ENCODE measurements at regions not wholly inside any gene's neighbourhood (a gene's known extent, or its start where the extent isn't known, plus 50 kb on each side); places are given as distances from the start of the nearest gene placed in this dataset.
"Not testable (repeated sequence)": the region's sequence is repeated elsewhere in the genome, so short reads cannot be mapped to it uniquely, and the experiment has no call there.

GRCh38 chr3:88703501-88704059 lies 403.8 kb upstream of the EPHA3 start:
- Mint-ChIP-seq H3K36me3 (no peaks in the 10 kb centered on the region), H3K27ac (no peak overlapping the region), H3K4me1 (no peaks in the 10 kb centered on the region), H3K27me3 (no peaks in the 10 kb centered on the region), H3K4me3 (no peak overlapping the region), H3K9me3 (peaks cover 3% of the 10 kb centered on the region)
- ATAC-seq, result no peak

- H3K27me3 Mint-ChIP-seq, result no peaks in the 10 kb centered on the region
- H3K27ac Mint-ChIP-seq, result no peak overlapping the region
Measured at GRCh38 chr3:88704338-88704737, 403.1 kb upstream of the EPHA3 start.

GRCh38 chr3:88707837-88708236 lies 399.6 kb upstream of the EPHA3 start:
- Mint-ChIP-seq H3K27me3 (no peaks in the 10 kb centered on the region), H3K4me1 (no peaks in the 10 kb centered on the region), H3K36me3 (no peaks in the 10 kb centered on the region), H3K27ac (no peak overlapping the region), H3K4me3 (no peak overlapping the region), H3K9me3 (peaks cover 2% of the 10 kb centered on the region)
- no peak for ATAC-seq

More at GRCh38 chr3:88704338-88704737, 403.1 kb upstream of the EPHA3 start:
- no peak for ATAC-seq
- no peaks in the 10 kb centered on the region for H3K4me1 Mint-ChIP-seq
- H3K4me3 Mint-ChIP-seq, result no peak overlapping the region
- H3K9me3 Mint-ChIP-seq, result peaks cover 3% of the 10 kb centered on the region
- no peaks in the 10 kb centered on the region for H3K36me3 Mint-ChIP-seq

DNA sequence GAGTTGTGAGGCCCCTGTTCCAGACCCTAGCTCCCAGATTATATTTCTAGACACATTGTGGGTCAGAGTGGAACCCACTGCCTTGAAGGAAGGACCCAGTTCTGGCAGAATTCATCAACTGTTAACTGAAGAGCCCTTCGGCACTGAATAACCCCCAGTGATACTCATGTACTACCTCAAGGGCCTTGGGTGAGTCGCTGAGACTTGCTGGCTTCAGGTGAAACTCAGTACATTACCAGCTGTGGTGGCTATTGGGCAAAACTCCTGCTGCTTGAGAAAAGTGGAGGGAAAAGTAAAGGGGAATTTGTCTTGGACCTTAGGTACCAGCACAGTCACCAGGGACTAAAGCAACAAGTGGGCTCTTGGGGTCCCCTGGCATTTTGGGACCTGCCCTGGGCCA lies 394.9 kb upstream of the EPHA3 start:
- ATAC-seq, result no peak
- no peaks in the 10 kb centered on the region for H3K9me3 Mint-ChIP-seq
- no peaks in the 10 kb centered on the region for H3K27me3 Mint-ChIP-seq
- H3K4me1 Mint-ChIP-seq, result no peaks in the 10 kb centered on the region
- no peak overlapping the region for H3K27ac Mint-ChIP-seq
- no peaks in the 10 kb centered on the region for H3K36me3 Mint-ChIP-seq
- H3K4me3 Mint-ChIP-seq, result no peak overlapping the region

DNA sequence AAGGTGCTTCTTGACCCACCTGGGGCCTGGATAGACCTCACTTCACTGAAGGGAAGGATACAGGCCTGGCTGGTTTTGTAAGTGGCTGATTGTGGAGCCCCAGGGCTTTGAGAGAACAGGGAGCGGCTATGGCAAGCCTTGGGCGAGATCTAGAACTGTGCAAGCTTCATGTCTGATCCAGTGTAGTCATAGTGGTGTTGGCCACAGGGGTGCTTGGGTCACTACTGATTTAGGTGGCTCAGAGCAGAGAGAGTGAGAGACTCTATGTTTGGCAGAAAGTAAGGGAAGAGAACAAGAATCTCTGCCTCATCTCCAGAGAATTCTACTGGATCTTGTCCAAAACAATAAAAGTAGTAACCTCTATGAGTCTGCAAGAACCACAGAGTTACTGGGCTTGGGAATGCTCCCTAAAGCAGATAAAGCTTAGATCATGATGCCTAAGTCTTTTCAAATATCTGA lies 394.2 kb upstream of the EPHA3 start:
- no peak for ATAC-seq
- no peaks in the 10 kb centered on the region for H3K36me3 Mint-ChIP-seq
- no peaks in the 10 kb centered on the region for H3K27me3 Mint-ChIP-seq
- H3K9me3 Mint-ChIP-seq, result no peaks in the 10 kb centered on the region
- no peak overlapping the region for H3K27ac Mint-ChIP-seq
- H3K4me3 Mint-ChIP-seq, result no peak overlapping the region
- H3K4me1 Mint-ChIP-seq, result no peaks in the 10 kb centered on the region

GRCh38 chr3:88725440-88726165 lies 381.8 kb upstream of the EPHA3 start:
- ATAC-seq, result no peak
- Mint-ChIP-seq H3K27me3 (no peaks in the 10 kb centered on the region), H3K36me3 (no peaks in the 10 kb centered on the region), H3K9me3 (no peaks in the 10 kb centered on the region), H3K4me3 (no peak overlapping the region), H3K27ac (no peak overlapping the region), H3K4me1 (no peaks in the 10 kb centered on the region)

- no peak overlapping the region for H3K4me3 Mint-ChIP-seq
- no peaks in the 10 kb centered on the region for H3K9me3 Mint-ChIP-seq
- no peak overlapping the region for H3K27ac Mint-ChIP-seq
- H3K4me1 Mint-ChIP-seq, result no peaks in the 10 kb centered on the region
- no peaks in the 10 kb centered on the region for H3K36me3 Mint-ChIP-seq
- no peak for ATAC-seq
- no peaks in the 10 kb centered on the region for H3K27me3 Mint-ChIP-seq
Measured at GRCh38 chr3:88732186-88732585, 375.2 kb upstream of the EPHA3 start.

DNA sequence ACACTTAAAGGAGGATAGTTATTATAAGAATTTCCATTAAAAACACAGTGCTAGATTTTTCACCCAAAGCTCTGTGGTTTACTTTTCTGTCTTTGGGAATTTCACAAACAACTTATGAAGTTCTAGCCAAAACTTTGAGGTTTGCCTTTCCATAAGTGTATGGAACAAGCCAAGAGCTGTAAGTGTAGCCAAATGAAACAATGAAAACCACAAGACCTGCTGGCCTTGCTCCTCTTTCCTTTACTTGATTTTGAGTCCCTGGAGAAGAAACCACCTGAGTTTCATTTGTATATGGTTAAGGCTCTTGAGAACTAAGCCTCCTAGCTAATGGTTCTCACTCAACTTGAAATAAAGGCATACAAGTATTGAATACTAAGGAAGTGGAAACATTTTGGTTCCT lies 365.3 kb upstream of the EPHA3 start:
- Mint-ChIP-seq H3K4me1 (no peaks in the 10 kb centered on the region), H3K36me3 (no peaks in the 10 kb centered on the region), H3K27me3 (no peaks in the 10 kb centered on the region), H3K9me3 (no peaks in the 10 kb centered on the region), H3K27ac (no peak overlapping the region), H3K4me3 (no peak overlapping the region)
- ATAC-seq, result no peak

GRCh38 chr3:88742674-88743507 lies 364.5 kb upstream of the EPHA3 start:
- Mint-ChIP-seq H3K27ac (no peak overlapping the region), H3K4me3 (no peak overlapping the region), H3K36me3 (no peaks in the 10 kb centered on the region), H3K9me3 (no peaks in the 10 kb centered on the region), H3K27me3 (no peaks in the 10 kb centered on the region), H3K4me1 (no peaks in the 10 kb centered on the region)
- no peak for ATAC-seq

- no peaks in the 10 kb centered on the region for H3K27me3 Mint-ChIP-seq
- peaks cover 4% of the 10 kb centered on the region for H3K9me3 Mint-ChIP-seq
- no peak for ATAC-seq
- H3K27ac Mint-ChIP-seq, result no peak overlapping the region
- H3K36me3 Mint-ChIP-seq, result no peaks in the 10 kb centered on the region
- no peaks in the 10 kb centered on the region for H3K4me1 Mint-ChIP-seq
- H3K4me3 Mint-ChIP-seq, result no peak overlapping the region
Measured at GRCh38 chr3:88744896-88745295, 362.5 kb upstream of the EPHA3 start.

DNA sequence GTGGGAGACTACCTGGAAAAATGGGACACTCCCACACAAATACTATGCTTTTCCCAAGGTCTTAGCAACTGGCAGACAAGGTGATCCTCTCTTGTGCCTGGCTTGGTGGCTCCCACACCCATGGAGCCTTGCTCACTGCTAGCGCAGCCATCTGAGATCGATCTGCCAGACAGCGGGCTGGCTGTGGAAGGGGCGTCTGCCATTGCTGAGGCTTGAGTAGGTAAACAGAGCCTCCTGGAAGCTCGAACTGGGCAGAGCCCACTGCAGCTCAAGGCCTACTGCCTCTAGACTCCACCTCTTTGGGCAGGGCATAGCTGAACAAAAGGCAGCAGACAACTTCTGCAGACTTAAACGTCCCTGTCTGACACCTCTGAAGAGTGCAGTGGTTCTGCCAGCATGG lies 360.3 kb upstream of the EPHA3 start:
- not testable (repeated sequence) for H3K27ac Mint-ChIP-seq, H3K4me1 Mint-ChIP-seq, H3K27me3 Mint-ChIP-seq, H3K36me3 Mint-ChIP-seq, H3K4me3 Mint-ChIP-seq, H3K9me3 Mint-ChIP-seq, ATAC-seq

- Mint-ChIP-seq H3K36me3 (no peaks in the 10 kb centered on the region), H3K4me3 (no peak overlapping the region), H3K27ac (no peak overlapping the region), H3K27me3 (no peaks in the 10 kb centered on the region), H3K4me1 (no peaks in the 10 kb centered on the region), H3K9me3 (peaks cover 4% of the 10 kb centered on the region)
- ATAC-seq, result no peak
Measured at GRCh38 chr3:88758676-88759075, 348.7 kb upstream of the EPHA3 start.

DNA sequence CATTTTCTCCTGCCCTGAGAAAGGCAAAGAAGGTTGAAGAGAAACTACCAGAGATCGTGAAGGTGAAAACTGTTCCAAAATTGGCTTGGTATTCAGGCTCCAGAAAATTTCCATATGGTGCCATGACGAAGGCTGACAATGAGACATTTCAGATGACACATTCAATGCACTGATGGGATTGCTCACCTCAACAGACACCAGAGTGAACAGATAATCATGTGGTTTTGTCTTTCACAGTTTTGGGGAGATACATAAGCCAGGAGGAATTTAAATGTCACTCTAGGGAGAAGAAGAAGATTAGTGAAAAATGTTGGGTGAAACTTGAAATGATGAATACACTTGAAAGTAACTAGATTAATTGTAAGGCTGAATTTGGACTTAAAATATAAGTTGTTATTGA lies 339.7 kb upstream of the EPHA3 start:
- Mint-ChIP-seq H3K4me3 (no peak overlapping the region), H3K27me3 (peaks cover 14% of the 10 kb centered on the region), H3K4me1 (no peaks in the 10 kb centered on the region), H3K36me3 (no peaks in the 10 kb centered on the region), H3K9me3 (peaks cover 2% of the 10 kb centered on the region), H3K27ac (no peak overlapping the region)
- ATAC-seq, result no peak

DNA sequence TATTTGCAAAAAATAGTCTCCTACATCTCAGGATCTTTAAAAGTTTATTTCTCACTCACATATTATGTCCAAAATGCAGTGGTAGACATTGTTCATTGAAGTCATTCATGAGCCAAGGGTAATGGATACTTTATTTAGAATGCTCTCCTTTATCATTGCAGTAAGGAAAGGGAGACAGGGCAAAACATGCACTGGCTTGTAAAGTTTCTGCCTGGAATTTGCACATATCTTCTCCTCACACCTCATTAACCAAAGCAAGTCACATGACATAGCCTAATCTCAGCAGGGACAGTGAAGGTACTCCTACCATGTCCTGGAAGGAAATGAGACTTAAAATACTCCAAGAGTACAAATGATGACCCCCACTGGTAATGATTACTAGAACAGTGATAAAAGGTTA lies 333.7 kb upstream of the EPHA3 start:
- H3K4me3 Mint-ChIP-seq, result no peak overlapping the region
- H3K9me3 Mint-ChIP-seq, result peaks cover 2% of the 10 kb centered on the region
- no peaks in the 10 kb centered on the region for H3K4me1 Mint-ChIP-seq
- H3K27ac Mint-ChIP-seq, result no peak overlapping the region
- ATAC-seq, result no peak
- peaks cover 14% of the 10 kb centered on the region for H3K27me3 Mint-ChIP-seq
- H3K36me3 Mint-ChIP-seq, result no peaks in the 10 kb centered on the region

DNA sequence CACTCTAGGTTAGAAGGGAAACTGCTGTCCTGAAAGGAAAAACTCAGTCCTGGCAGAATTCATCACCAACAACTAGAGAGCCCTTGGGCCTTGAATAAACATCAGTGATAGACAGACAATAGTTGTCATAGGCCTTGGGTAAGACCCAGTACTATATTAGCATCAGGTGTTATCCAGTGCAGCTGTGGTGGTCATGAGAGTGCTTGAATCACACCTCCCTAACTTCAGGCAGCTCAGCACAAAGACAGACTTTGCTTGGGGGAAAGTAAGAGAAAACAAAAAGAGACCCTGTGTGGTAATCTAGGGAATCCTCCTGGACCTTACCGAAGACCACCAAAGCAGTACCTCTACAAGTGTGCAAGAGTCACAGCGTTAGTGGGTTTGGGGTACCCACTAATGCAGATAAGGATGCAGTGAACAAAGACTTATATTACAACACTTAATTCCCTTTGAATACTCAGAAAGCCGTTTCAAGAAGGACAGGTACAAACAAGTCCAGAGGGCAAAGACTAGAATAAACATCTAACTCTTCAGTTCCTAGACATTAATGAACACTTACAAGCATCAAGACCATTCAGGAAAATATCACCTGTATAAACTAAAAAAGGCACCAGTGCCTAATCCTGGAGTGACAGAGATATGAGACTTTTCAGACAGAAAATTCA lies 332.3 kb upstream of the EPHA3 start:
- H3K9me3 Mint-ChIP-seq, result peaks cover 2% of the 10 kb centered on the region
- H3K4me3 Mint-ChIP-seq, result no peak overlapping the region
- H3K36me3 Mint-ChIP-seq, result no peaks in the 10 kb centered on the region
- no peaks in the 10 kb centered on the region for H3K4me1 Mint-ChIP-seq
- peaks cover 4% of the 10 kb centered on the region for H3K27me3 Mint-ChIP-seq
- ATAC-seq, result no peak
- no peak overlapping the region for H3K27ac Mint-ChIP-seq
